ENCODE measurements at regions not wholly inside any gene's neighbourhood (a gene's known extent, or its start where the extent isn't known, plus 50 kb on each side); places are given as distances from the start of the nearest gene placed in this dataset.

DNA sequence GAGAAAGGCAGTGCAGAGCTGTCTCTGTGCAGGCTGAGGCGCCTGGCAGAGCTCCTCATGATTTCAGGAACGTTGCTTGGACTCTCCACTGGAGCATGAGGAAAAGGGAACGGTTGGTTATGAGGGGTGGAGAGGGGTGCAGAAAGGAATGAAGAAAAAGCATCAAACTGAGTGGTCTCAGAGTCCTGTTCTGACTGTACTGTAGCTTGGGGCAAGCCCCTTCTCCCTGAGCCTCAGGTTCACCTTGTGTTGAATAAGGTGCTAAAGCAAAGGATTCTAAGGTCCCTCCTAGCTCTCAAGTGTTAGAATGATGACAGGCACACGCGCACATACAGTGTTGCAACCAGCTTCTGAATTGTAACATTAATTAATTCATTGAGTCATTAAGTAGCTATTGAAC lies 125.2 kb upstream of the PARP11 start:
- TF ChIP-seq, protein P1, sequence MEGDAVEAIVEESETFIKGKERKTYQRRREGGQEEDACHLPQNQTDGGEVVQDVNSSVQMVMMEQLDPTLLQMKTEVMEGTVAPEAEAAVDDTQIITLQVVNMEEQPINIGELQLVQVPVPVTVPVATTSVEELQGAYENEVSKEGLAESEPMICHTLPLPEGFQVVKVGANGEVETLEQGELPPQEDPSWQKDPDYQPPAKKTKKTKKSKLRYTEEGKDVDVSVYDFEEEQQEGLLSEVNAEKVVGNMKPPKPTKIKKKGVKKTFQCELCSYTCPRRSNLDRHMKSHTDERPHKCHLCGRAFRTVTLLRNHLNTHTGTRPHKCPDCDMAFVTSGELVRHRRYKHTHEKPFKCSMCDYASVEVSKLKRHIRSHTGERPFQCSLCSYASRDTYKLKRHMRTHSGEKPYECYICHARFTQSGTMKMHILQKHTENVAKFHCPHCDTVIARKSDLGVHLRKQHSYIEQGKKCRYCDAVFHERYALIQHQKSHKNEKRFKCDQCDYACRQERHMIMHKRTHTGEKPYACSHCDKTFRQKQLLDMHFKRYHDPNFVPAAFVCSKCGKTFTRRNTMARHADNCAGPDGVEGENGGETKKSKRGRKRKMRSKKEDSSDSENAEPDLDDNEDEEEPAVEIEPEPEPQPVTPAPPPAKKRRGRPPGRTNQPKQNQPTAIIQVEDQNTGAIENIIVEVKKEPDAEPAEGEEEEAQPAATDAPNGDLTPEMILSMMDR (IDR thresholded peaks at IDR 0.05; ENCODE audit: extremely low read depth, low read depth, low read length): no peak
- Histone ChIP-seq H3K9me3 (ENCODE audit: low read depth, low read length) (no peaks in the 10 kb centered on the region), H3K4me2 (ENCODE audit: insufficient read depth, low read length) (no peak overlapping the region), H3K4me3 (ENCODE audit: insufficient read depth, low read length) (no peak overlapping the region), H3K4me1 (ENCODE audit: insufficient read depth, low read length) (no peaks in the 10 kb centered on the region), H4K20me1 (ENCODE audit: insufficient read depth, low read length) (no peaks in the 10 kb centered on the region), H3K79me2 (ENCODE audit: insufficient read depth, low read length) (no peaks in the 10 kb centered on the region), H3K36me3 (ENCODE audit: insufficient read depth, low read length) (no peaks in the 10 kb centered on the region), H2AFZ (ENCODE audit: low read length) (no peak overlapping the region), H3K27me3 (ENCODE audit: insufficient read depth, low read length) (peaks cover 6% of the 10 kb centered on the region), H3K27ac (ENCODE audit: low read depth, low read length) (no peak overlapping the region)
- no peak for DNase-seq (ENCODE audit: insufficient read length, low spot score, missing footprints)

DNA sequence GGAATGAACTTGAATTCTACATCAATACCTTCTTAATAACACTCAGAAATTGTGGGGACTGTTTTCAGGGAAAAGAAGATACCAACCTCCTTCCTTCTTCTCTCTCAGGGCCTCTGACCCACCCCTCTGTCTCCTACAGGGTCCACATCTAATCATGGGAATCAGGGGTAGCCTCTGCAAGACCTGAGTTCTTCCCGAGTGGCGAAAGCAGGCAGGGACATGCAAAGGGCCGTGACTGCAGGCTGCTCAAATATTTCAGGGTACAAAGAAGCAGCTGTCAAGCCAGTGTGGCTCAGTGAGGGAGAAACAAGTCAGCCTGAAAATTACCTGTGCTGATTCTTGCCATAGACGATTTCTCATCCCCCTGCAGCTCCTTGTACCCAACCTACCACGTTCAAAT lies 123.1 kb upstream of the PARP11 start:
- H3K4me3 ChIP-seq (ENCODE audit: insufficient read depth, low read length): no peak overlapping the region
- H3K9me3 ChIP-seq (ENCODE audit: low read depth, low read length): no peaks in the 10 kb centered on the region
- H3K27me3 ChIP-seq (ENCODE audit: insufficient read depth, low read length): peaks cover 11% of the 10 kb centered on the region
- H3K4me1 ChIP-seq (ENCODE audit: insufficient read depth, low read length): no peaks in the 10 kb centered on the region
- H2AFZ ChIP-seq (ENCODE audit: low read length): no peak overlapping the region
- H3K4me2 ChIP-seq (ENCODE audit: insufficient read depth, low read length): no peak overlapping the region
- H4K20me1 ChIP-seq (ENCODE audit: insufficient read depth, low read length): no peaks in the 10 kb centered on the region
- no peak for DNase-seq (ENCODE audit: insufficient read length, low spot score, missing footprints)
- no peaks in the 10 kb centered on the region for H3K79me2 ChIP-seq (ENCODE audit: insufficient read depth, low read length)
- H3K36me3 ChIP-seq (ENCODE audit: insufficient read depth, low read length): no peaks in the 10 kb centered on the region
- TF ChIP-seq, protein P1 (IDR thresholded peaks at IDR 0.05; ENCODE audit: extremely low read depth, low read depth, low read length): no peak
- no peak overlapping the region for H3K27ac ChIP-seq (ENCODE audit: low read depth, low read length)

DNA sequence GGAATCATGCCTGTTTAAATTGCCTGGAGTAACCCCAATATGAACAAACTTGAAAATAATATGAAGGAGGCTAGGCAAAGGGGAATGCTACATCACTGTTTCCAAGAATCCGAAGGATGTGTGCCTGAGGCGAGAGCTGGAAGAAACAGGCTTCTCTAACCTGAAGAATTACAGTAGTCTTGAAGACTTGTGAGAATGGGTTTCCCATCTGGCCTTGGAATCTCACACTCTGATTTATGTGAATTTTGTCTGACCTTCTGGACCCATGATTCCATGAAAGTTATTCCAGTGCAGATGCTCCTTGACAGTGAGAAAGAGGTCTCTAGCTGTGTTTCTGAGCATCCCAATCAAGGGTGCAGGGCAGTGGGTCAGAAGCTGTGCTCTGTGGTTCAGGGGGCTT lies 122.1 kb upstream of the PARP11 start:
- H3K4me1 ChIP-seq (ENCODE audit: insufficient read depth, low read length): no peaks in the 10 kb centered on the region
- no peak for DNase-seq (ENCODE audit: insufficient read length, low spot score, missing footprints)
- TF ChIP-seq, protein P1 (IDR thresholded peaks at IDR 0.05; ENCODE audit: extremely low read depth, low read depth, low read length): no peak

DNA sequence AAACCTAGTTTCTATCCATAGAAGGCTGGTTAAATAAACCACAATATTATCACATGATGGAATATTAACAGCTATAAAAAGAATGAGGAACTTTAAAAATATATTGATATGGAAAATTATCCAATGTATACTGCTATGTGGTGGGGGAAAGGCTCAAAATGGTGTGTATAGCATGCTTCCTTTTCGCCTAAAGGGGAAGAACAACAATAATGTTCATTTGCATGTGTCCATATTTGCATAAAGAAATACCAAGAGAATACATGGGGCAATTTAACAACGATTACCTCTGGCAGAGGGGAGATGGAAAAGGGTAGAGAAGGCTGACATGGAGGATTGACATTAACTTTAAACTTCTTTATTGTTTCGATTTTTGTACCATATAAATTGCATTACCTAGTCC lies 121.3 kb upstream of the PARP11 start:
- no peak overlapping the region for H2AFZ ChIP-seq (ENCODE audit: low read length)
- H3K27me3 ChIP-seq (ENCODE audit: insufficient read depth, low read length): peaks cover 13% of the 10 kb centered on the region
- H3K4me1 ChIP-seq (ENCODE audit: insufficient read depth, low read length): no peaks in the 10 kb centered on the region
- no peak overlapping the region for H3K4me3 ChIP-seq (ENCODE audit: insufficient read depth, low read length)
- no peaks in the 10 kb centered on the region for H3K9me3 ChIP-seq (ENCODE audit: low read depth, low read length)
- no peak overlapping the region for H3K4me2 ChIP-seq (ENCODE audit: insufficient read depth, low read length)
- H3K36me3 ChIP-seq (ENCODE audit: insufficient read depth, low read length): no peaks in the 10 kb centered on the region
- no peak for DNase-seq (ENCODE audit: insufficient read length, low spot score, missing footprints)
- TF ChIP-seq, protein P1 (IDR thresholded peaks at IDR 0.05; ENCODE audit: extremely low read depth, low read depth, low read length): no peak
- no peaks in the 10 kb centered on the region for H3K79me2 ChIP-seq (ENCODE audit: insufficient read depth, low read length)
- H4K20me1 ChIP-seq (ENCODE audit: insufficient read depth, low read length): no peaks in the 10 kb centered on the region
- no peak overlapping the region for H3K27ac ChIP-seq (ENCODE audit: low read depth, low read length)

More for the DNA sequence above, 122.1 kb upstream of the PARP11 start:
- H3K27ac ChIP-seq (ENCODE audit: low read depth, low read length): no peak overlapping the region
- H3K79me2 ChIP-seq (ENCODE audit: insufficient read depth, low read length): no peaks in the 10 kb centered on the region
- no peak overlapping the region for H3K4me3 ChIP-seq (ENCODE audit: insufficient read depth, low read length)
- no peaks in the 10 kb centered on the region for H3K36me3 ChIP-seq (ENCODE audit: insufficient read depth, low read length)
- no peaks in the 10 kb centered on the region for H4K20me1 ChIP-seq (ENCODE audit: insufficient read depth, low read length)
- H3K4me2 ChIP-seq (ENCODE audit: insufficient read depth, low read length): no peak overlapping the region
- no peak overlapping the region for H2AFZ ChIP-seq (ENCODE audit: low read length)
- peaks cover 11% of the 10 kb centered on the region for H3K27me3 ChIP-seq (ENCODE audit: insufficient read depth, low read length)
- no peaks in the 10 kb centered on the region for H3K9me3 ChIP-seq (ENCODE audit: low read depth, low read length)

Data from osteoblast (primary cell).